Fibroblast of mammary gland (primary cell): ENCODE measurements at regions not wholly inside any gene's neighbourhood (a gene's known extent, or its start where the extent isn't known, plus 50 kb on each side); places are given as distances from the start of the nearest gene placed in this dataset.
"Not testable (repeated sequence)": the region's sequence is repeated elsewhere in the genome, so short reads cannot be mapped to it uniquely, and the experiment has no call there.

Experiments
- DNase-seq: peaks from one replicate; pipeline ENCODE4 v3.0.0-alpha.2; 2010; ENCODE audit warnings: low read depth
- H3K4me3 ChIP-seq: 2 replicates; pipeline ENCODE4 v1.5.1; 2011; ENCODE audit warnings: low read depth, mild to moderate bottlenecking, low read length, moderate library complexity; ENCODE audit not compliant: control insufficient read depth
- TF ChIP-seq, protein P1 (sequence below): conservative IDR thresholded peaks from 2 replicates; pipeline ENCODE4 v1.5.1; 2011; ENCODE audit warnings: low read depth, low read length, inconsistent platforms; ENCODE audit not compliant: control insufficient read depth, insufficient read depth

DNA sequence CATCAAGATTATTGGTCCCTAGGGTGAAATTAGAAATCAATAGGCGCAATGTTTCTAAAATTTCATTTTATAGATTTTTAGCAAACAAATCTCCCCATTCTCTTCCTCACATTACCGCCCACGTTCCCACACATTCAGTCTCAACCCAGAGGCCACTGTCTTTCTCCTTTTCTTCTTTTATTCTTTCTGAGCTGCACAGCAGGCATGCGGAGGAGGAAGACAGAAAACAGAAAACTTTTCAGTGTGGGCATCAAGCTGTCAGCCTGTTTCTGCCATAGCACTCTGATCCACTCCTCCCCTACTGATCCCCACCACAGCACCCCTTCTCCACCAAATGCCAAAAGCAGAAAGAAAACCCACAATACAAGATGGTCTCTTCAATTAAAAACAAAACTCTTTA is 94.8 kb upstream of the ADAMTS3 start:
- DNase-seq, result no peak
- H3K4me3 ChIP-seq, result no peak overlapping the region
- TF ChIP-seq, protein P1, sequence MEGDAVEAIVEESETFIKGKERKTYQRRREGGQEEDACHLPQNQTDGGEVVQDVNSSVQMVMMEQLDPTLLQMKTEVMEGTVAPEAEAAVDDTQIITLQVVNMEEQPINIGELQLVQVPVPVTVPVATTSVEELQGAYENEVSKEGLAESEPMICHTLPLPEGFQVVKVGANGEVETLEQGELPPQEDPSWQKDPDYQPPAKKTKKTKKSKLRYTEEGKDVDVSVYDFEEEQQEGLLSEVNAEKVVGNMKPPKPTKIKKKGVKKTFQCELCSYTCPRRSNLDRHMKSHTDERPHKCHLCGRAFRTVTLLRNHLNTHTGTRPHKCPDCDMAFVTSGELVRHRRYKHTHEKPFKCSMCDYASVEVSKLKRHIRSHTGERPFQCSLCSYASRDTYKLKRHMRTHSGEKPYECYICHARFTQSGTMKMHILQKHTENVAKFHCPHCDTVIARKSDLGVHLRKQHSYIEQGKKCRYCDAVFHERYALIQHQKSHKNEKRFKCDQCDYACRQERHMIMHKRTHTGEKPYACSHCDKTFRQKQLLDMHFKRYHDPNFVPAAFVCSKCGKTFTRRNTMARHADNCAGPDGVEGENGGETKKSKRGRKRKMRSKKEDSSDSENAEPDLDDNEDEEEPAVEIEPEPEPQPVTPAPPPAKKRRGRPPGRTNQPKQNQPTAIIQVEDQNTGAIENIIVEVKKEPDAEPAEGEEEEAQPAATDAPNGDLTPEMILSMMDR, result no peak

GRCh38 chr4:72661830-72662229 is 92.8 kb upstream of the ADAMTS3 start:
- H3K4me3 ChIP-seq, result no peak overlapping the region
- DNase-seq, result no peak
- TF ChIP-seq, protein P1, result no peak

DNA sequence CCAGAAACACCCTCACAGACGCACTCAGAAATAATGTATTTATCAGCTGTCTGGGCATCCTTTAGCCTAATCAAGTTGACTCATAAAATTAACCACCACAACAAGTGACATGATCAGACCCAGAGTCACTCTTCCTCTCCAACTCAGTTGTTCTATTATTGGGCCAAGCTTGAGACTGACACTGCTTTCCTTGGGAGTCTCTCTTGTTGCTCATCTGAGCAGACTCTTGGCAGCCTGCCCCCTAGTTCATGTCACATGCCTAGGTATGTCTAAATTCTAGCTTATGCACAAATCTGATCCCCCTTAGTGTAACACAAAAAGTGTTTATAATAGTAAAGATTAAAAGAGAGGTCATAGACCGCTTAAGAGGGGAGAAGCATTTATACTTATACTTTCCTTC is 72.6 kb upstream of the ADAMTS3 start:
- TF ChIP-seq, protein P1, result no peak
- peak; percentile 18 for DNase-seq
- no peak overlapping the region for H3K4me3 ChIP-seq

DNA sequence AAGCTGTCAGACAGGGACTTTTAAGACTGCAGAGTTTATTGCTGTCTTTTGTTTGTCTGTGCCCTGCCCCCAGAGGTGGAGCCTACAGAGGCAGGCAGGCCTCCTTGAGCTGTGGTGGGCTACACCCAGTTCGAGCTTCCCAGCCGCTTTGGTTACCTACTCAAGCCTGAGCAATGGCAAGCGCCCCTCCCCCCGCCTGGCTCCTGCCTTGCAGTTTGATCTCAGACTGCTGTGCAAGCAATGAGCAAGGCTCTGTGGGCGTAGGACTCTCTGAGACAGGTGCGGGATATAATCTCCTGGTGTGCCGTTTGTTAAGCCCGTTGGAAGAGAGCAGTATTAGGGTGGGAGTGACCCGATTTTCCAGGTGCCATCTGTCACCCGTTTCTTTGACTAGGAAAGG is 67.8 kb upstream of the ADAMTS3 start:
- not testable (repeated sequence) for H3K4me3 ChIP-seq, DNase-seq

DNA sequence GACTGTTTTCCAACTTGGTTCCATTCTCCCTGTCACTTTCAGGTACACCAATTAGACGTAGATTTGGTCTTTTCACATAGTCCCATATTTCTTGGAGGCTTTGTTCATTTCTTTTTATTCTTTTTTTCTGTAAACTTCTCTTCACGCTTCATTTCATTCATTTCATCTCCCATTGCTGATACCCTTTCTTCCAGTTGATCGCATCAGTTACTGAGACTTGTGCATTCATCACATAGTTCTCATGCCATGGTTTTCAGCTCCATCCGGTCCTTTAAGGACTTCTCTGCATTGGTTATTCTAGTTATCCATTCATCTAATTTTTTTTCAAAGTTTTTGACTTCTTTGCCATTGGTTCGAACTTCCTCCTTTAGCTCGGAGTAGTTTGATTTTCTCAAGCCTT is 66.9 kb upstream of the ADAMTS3 start:
- H3K4me3 ChIP-seq, DNase-seq: not testable (repeated sequence)

GRCh38 chr4:72632253-72632652 is 63.2 kb upstream of the ADAMTS3 start:
- not testable (repeated sequence) for H3K4me3 ChIP-seq, DNase-seq

GRCh38 chr4:72631296-72631695 is 62.3 kb upstream of the ADAMTS3 start:
- peak; percentile 91 for DNase-seq

DNA sequence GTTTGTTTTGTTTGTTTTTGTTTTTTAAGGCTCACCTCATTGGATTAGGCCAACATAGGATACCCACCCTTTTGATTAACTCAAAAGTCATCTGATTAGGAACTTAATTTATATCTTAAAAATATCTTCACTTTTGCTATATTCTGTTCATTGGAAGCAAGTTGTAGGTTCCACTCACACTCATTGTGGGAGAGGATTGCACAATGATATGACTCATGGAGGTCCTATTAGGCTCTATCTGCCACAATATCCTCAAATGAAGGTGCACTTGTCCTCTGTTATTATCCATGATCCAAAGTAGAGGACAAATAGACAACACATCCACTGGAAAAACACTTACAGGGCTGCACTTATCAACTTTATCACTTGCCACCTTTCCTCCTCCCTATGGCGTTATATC is 60.5 kb upstream of the ADAMTS3 start:
- no peak overlapping the region for H3K4me3 ChIP-seq
- TF ChIP-seq, protein P1, result no peak
- DNase-seq, result peak; percentile 75

More at GRCh38 chr4:72631296-72631695, 62.3 kb upstream of the ADAMTS3 start:
- H3K4me3 ChIP-seq, result no peak overlapping the region
- TF ChIP-seq, protein P1, result no peak
